Left lung (tissue), 4 donors: ENCODE measurements at regions not wholly inside any gene's neighbourhood (a gene's known extent, or its start where the extent isn't known, plus 50 kb on each side); places are given as distances from the start of the nearest gene placed in this dataset.

ENCODE experiments used
- ATAC-seq: fragments of 200-7000 bp; cut with Tn5 transposase; one replicate; pipeline ENCODE4 v1.9.1; 2020; ENCODE audit warnings: moderate library complexity
- DNase-seq, 4 donors: peaks; one replicate each; pipeline ENCODE4 v3.0.0-alpha.2; 2013 to 2020
- H3K27ac ChIP-seq, 2 donors: fragments of 200-600 bp; sonication (generic) in 1 of 2; one replicate each; pipeline versions ENCODE4 v1.5.0 to v1.8.0; 2020 to 2021
- H3K27me3 ChIP-seq, 2 donors: fragments of 200-600 bp; sonication (generic) in 1 of 2; one replicate each; pipeline versions ENCODE4 v1.5.0 to v1.8.0; 2020 to 2021
- H3K36me3 ChIP-seq, 2 donors: fragments of 200-600 bp; sonication (generic) in 1 of 2; one replicate each; pipeline versions ENCODE4 v1.5.0 to v1.8.0; 2020 to 2021
- H3K4me1 ChIP-seq, 2 donors: fragments of 200-600 bp; one replicate each; pipeline ENCODE4 v1.8.0; 2021
- H3K4me3 ChIP-seq, 2 donors: fragments of 200-600 bp; sonication (generic) in 1 of 2; one replicate each; pipeline versions ENCODE4 v1.5.0 to v1.8.0; 2020 to 2021; ENCODE audit warnings: mild to moderate bottlenecking in 1 of 2
- H3K9me3 ChIP-seq, 2 donors: fragments of 200-600 bp; sonication (generic) in 1 of 2; one replicate each; pipeline versions ENCODE4 v1.5.0 to v1.8.0; 2020 to 2021
- CTCF ChIP-seq, 2 donors: fragments of 200-600 bp; sonication (generic) in 1 of 2; IDR thresholded peaks; one replicate each; pipeline versions ENCODE4 v1.5.0 to v1.8.0; 2021; ENCODE audit warnings: antibody characterized with exemption in 2 of 2
- intact Hi-C, 2 donors: fragments of 100-400 bp; cut with DNase I; formaldehyde crosslinking; loops; one replicate each; pipeline versions ENCODE4 v1.11.2 to v1.14.2; 2022
- donor health status: DM: no; HTN: yes; CAD: no.
- donor health status: DM: no; HTN: no; CAD: no.

GRCh38 chr13:58429917-58430316 is 798.4 kb downstream of the PCDH17 start:
- Histone ChIP-seq H3K9me3 (peaks cover 0 to 39% of the 10 kb centered on the region in 2 donors), H3K4me3 (no peak overlapping the region), H3K27me3 (no peaks in the 10 kb centered on the region), H3K36me3 (no peaks in the 10 kb centered on the region), H3K4me1 (no peaks in the 10 kb centered on the region), H3K27ac (no peak overlapping the region)
- no peak for DNase-seq
- no peak for TF ChIP-seq CTCF (IDR thresholded peaks at IDR 0.05)
- intact Hi-C loops: no loop called here
- ATAC-seq: no peak

GRCh38 chr13:58434943-58435342 is 803.4 kb downstream of the PCDH17 start:
- H3K36me3 ChIP-seq: no peaks in the 10 kb centered on the region
- no peak for TF ChIP-seq CTCF (IDR thresholded peaks at IDR 0.05)
- no peak overlapping the region for H3K27ac ChIP-seq
- intact Hi-C loops: no loop called here
- ATAC-seq: no peak
- H3K27me3 ChIP-seq: no peaks in the 10 kb centered on the region
- peaks cover 0 to 19% of the 10 kb centered on the region in 2 donors for H3K9me3 ChIP-seq
- DNase-seq: no peak
- H3K4me1 ChIP-seq: no peaks in the 10 kb centered on the region
- no peak overlapping the region for H3K4me3 ChIP-seq

GRCh38 chr13:58437427-58437826 is 805.9 kb downstream of the PCDH17 start:
- intact Hi-C loops: no loop called here

GRCh38 chr13:58446979-58447378 is 815.4 kb downstream of the PCDH17 start:
- DNase-seq: no peak
- H3K36me3 ChIP-seq: no peaks in the 10 kb centered on the region
- TF ChIP-seq CTCF (IDR thresholded peaks at IDR 0.05): no peak
- no peak for ATAC-seq
- no peaks in the 10 kb centered on the region for H3K4me1 ChIP-seq
- no peak overlapping the region for H3K4me3 ChIP-seq
- H3K27me3 ChIP-seq: no peaks in the 10 kb centered on the region
- H3K9me3 ChIP-seq: no peaks in the 10 kb centered on the region
- H3K27ac ChIP-seq: no peak overlapping the region
- intact Hi-C loops: no loop called here

More at GRCh38 chr13:58437427-58437826, 805.9 kb downstream of the PCDH17 start:
- no peak for TF ChIP-seq CTCF (IDR thresholded peaks at IDR 0.05)
- Histone ChIP-seq H3K4me1 (no peaks in the 10 kb centered on the region), H3K9me3 (peaks cover 0 to 5% of the 10 kb centered on the region in 2 donors), H3K27me3 (no peaks in the 10 kb centered on the region), H3K4me3 (no peak overlapping the region), H3K27ac (no peak overlapping the region), H3K36me3 (no peaks in the 10 kb centered on the region)
- DNase-seq (no peak), ATAC-seq (no peak)

- Histone ChIP-seq H3K36me3 (no peaks in the 10 kb centered on the region), H3K4me1 (no peaks in the 10 kb centered on the region), H3K27me3 (no peaks in the 10 kb centered on the region), H3K4me3 (no peak overlapping the region), H3K9me3 (peaks cover 0 to 17% of the 10 kb centered on the region in 2 donors), H3K27ac (no peak overlapping the region)
- peak; percentile 21 for ATAC-seq
- TF ChIP-seq CTCF (IDR thresholded peaks at IDR 0.05): no peak
- DNase-seq: no peak
- intact Hi-C loops: no loop called here
These were observed 820.6 kb downstream of the PCDH17 start for GRCh38 chr13:58452123-58452623.
